GM23338 (cell line): ENCODE measurements at regions not wholly inside any gene's neighbourhood (a gene's known extent, or its start where the extent isn't known, plus 50 kb on each side); places are given as distances from the start of the nearest gene placed in this dataset.

ENCODE experiments used
- CREB1 ChIP-seq: fragments of 250-450 bp; sonication (Bioruptor Pico); IDR thresholded peaks from 2 replicates; pipeline ENCODE4 v1.5.0; 2020; ENCODE audit warnings: low read depth, mild to moderate bottlenecking, moderate library complexity
- CTCF ChIP-seq, 2 experiments: fragments of 200-600 bp in 1 of 2; sonication (generic) in 1 of 2; conservative IDR thresholded peaks; 2 replicates each; pipeline versions ENCODE4 v1.5.1 to v1.6.1; 2016 to 2017; ENCODE audit warnings: antibody characterized with exemption in 2 of 2, low read depth in 2 of 2, mild to moderate bottlenecking in 2 of 2, moderate library complexity in 1 of 2
- EZH2phosphoT487 ChIP-seq: fragments of 200-600 bp; sonication (generic); IDR thresholded peaks from one replicate; pipeline ENCODE4 v1.8.1; 2018; ENCODE audit warnings: antibody characterized with exemption; ENCODE audit not compliant: unreplicated experiment
- JUNB ChIP-seq: IDR thresholded peaks from one replicate; pipeline ENCODE4 v1.6.1; 2016; ENCODE audit warnings: antibody characterized with exemption; ENCODE audit not compliant: unreplicated experiment
- REST ChIP-seq: IDR thresholded peaks from one replicate; pipeline ENCODE4 v1.6.1; 2018; ENCODE audit warnings: antibody characterized with exemption; ENCODE audit not compliant: unreplicated experiment

- TF ChIP-seq EZH2phosphoT487 (no peak), CTCF (conservative IDR thresholded peaks at IDR 0.05; ENCODE audit: low read depth in 2 of 2) (no peak), CREB1 (CRISPR knock-in tag) (no peak), REST (no peak), JUNB (no peak)
Observed at GRCh38 chr1:234972411-234973191, 156.0 kb downstream of the TOMM20 start.
